H9 (cell line): ENCODE measurements at regions not wholly inside any gene's neighbourhood (a gene's known extent, or its start where the extent isn't known, plus 50 kb on each side); places are given as distances from the start of the nearest gene placed in this dataset.

Source experiments
- DNase-seq: peaks from one replicate; pipeline ENCODE4 v3.0.0-alpha.2; 2017
- H2AFZ ChIP-seq: one replicate; pipeline ENCODE4 v1.6.1; 2013; ENCODE audit warnings: mild to moderate bottlenecking, low read length, control low read depth, moderate library complexity
- H2AK5ac ChIP-seq: 2 replicates; pipeline ENCODE4 v1.6.1; 2013; ENCODE audit warnings: low read length, control low read depth, mixed read lengths; ENCODE audit not compliant: insufficient read length
- H2BK120ac ChIP-seq: one replicate; pipeline ENCODE4 v1.6.1; 2013; ENCODE audit warnings: low read depth, mild to moderate bottlenecking, low read length, control low read depth, inconsistent platforms; ENCODE audit not compliant: poor library complexity, severe bottlenecking
- H2BK12ac ChIP-seq: 2 replicates; pipeline ENCODE4 v1.6.1; 2013; ENCODE audit warnings: low read length, control low read depth, mixed read lengths, low read depth; ENCODE audit not compliant: insufficient read length
- H2BK15ac ChIP-seq: 2 replicates; pipeline ENCODE4 v1.6.1; 2013; ENCODE audit warnings: low read depth, low read length, control low read depth
- H2BK20ac ChIP-seq: one replicate; pipeline ENCODE4 v1.6.1; 2013; ENCODE audit warnings: low read depth, mild to moderate bottlenecking, low read length, control low read depth, inconsistent platforms; ENCODE audit not compliant: poor library complexity, severe bottlenecking
- H2BK5ac ChIP-seq: 2 replicates; pipeline ENCODE4 v1.6.1; 2013; ENCODE audit warnings: low read length, control low read depth, mixed read lengths; ENCODE audit not compliant: insufficient read length
- H3K14ac ChIP-seq: 2 replicates; pipeline ENCODE4 v1.6.1; 2013; ENCODE audit warnings: low read length, control low read depth; ENCODE audit not compliant: insufficient read depth
- H3K18ac ChIP-seq: 2 replicates; pipeline ENCODE4 v1.6.1; 2013; ENCODE audit warnings: low read depth, mild to moderate bottlenecking, mixed read lengths, low read length, control low read depth; ENCODE audit not compliant: insufficient read length
- H3K23ac ChIP-seq: 2 replicates; pipeline ENCODE4 v1.6.1; 2013; ENCODE audit warnings: low read length, control low read depth, mixed read lengths, low read depth; ENCODE audit not compliant: insufficient read length
- H3K23me2 ChIP-seq: 2 replicates; pipeline ENCODE4 v1.6.1; 2013; ENCODE audit warnings: low read depth, mild to moderate bottlenecking, mixed read lengths, low read length, control low read depth; ENCODE audit not compliant: insufficient read length, poor library complexity, severe bottlenecking
- H3K27ac ChIP-seq: 2 replicates; pipeline ENCODE4 v1.5.1; 2013; ENCODE audit warnings: low read length, control low read depth, mixed read lengths, low read depth; ENCODE audit not compliant: insufficient read length
- H3K27me3 ChIP-seq: 2 replicates; pipeline ENCODE4 v1.6.1; 2013; ENCODE audit warnings: low read length, control low read depth, inconsistent platforms; ENCODE audit not compliant: insufficient read depth
- H3K4ac ChIP-seq: 2 replicates; pipeline ENCODE4 v1.6.1; 2013; ENCODE audit warnings: low read depth, mild to moderate bottlenecking, control low read depth, inconsistent platforms, low read length, moderate library complexity
- H3K4me1 ChIP-seq: 2 replicates; pipeline ENCODE4 v1.6.1; 2013; ENCODE audit warnings: low read length, control low read depth, inconsistent platforms; ENCODE audit not compliant: insufficient read depth
- H3K4me2 ChIP-seq: 2 replicates; pipeline ENCODE4 v1.6.1; 2013; ENCODE audit warnings: low read length, control low read depth, mixed read lengths; ENCODE audit not compliant: insufficient read length, insufficient read depth
- H3K56ac ChIP-seq: 2 replicates; pipeline ENCODE4 v1.6.1; 2013; ENCODE audit warnings: low read depth, mild to moderate bottlenecking, mixed read lengths, low read length, control low read depth; ENCODE audit not compliant: insufficient read length
- H3K79me1 ChIP-seq: 2 replicates; pipeline ENCODE4 v1.6.1; 2013; ENCODE audit warnings: low read depth, mild to moderate bottlenecking, moderate library complexity, low read length, control low read depth, inconsistent platforms; ENCODE audit not compliant: insufficient read depth, poor library complexity, severe bottlenecking
- H3K79me2 ChIP-seq: 2 replicates; pipeline ENCODE4 v1.6.1; 2013; ENCODE audit warnings: low read length, control low read depth, inconsistent platforms; ENCODE audit not compliant: insufficient read depth
- H3K9ac ChIP-seq: 2 replicates; pipeline ENCODE4 v1.6.1; 2013; ENCODE audit warnings: low read length, control low read depth, mixed read lengths; ENCODE audit not compliant: insufficient read length; ENCODE audit errors: extremely low read depth
- H3K9me3 ChIP-seq: one replicate; pipeline ENCODE4 v1.6.1; 2013; ENCODE audit warnings: low read depth, low read length, inconsistent platforms; ENCODE audit not compliant: control insufficient read depth
- H3T11ph ChIP-seq: one replicate; pipeline ENCODE4 v1.6.1; 2013; ENCODE audit warnings: mild to moderate bottlenecking, low read length, control low read depth, inconsistent platforms
- H4K20me1 ChIP-seq: one replicate; pipeline ENCODE4 v1.6.1; 2013; ENCODE audit not compliant: control insufficient read depth, insufficient read length, insufficient read depth
- H4K5ac ChIP-seq: 2 replicates; pipeline ENCODE4 v1.6.1; 2013; ENCODE audit warnings: low read depth, mild to moderate bottlenecking, mixed read lengths, low read length, control low read depth; ENCODE audit not compliant: insufficient read length
- H4K8ac ChIP-seq: replicated peaks from 2 replicates; pipeline ENCODE4 v1.6.1; 2013; ENCODE audit warnings: low read length, control low read depth, mixed read lengths, low read depth; ENCODE audit not compliant: insufficient read length
- H4K91ac ChIP-seq: 2 replicates; pipeline ENCODE4 v1.6.1; 2013; ENCODE audit warnings: low read depth, mild to moderate bottlenecking, moderate library complexity, mixed read lengths, low read length, control low read depth; ENCODE audit not compliant: insufficient read length
- H3K27ac Mint-ChIP-seq, 3 experiments: 2 replicates in 2 of 3; 3 replicates in 1 of 3; pipeline ENCODE4 v1.8.0; 2020 to 2021; ENCODE audit warnings: mixed read lengths in 3 of 3, mild to moderate bottlenecking in 1 of 3, moderate library complexity in 1 of 3
- H3K27me3 Mint-ChIP-seq: 2 replicates; pipeline ENCODE4 v1.8.0; 2021; ENCODE audit warnings: low read depth, mild to moderate bottlenecking, moderate library complexity, mixed read lengths
- H3K36me3 Mint-ChIP-seq, 3 experiments: 2 replicates in 2 of 3; 3 replicates in 1 of 3; pipeline ENCODE4 v1.8.0; 2020 to 2021; ENCODE audit warnings: low read depth in 3 of 3, mixed read lengths in 3 of 3; ENCODE audit not compliant: insufficient read depth in 1 of 3
- H3K4me1 Mint-ChIP-seq, 2 experiments: 2 replicates each; pipeline ENCODE4 v1.8.0; 2020; ENCODE audit warnings: mixed read lengths in 2 of 2
- H3K4me3 Mint-ChIP-seq, 2 experiments: 2 replicates in 1 of 2; 3 replicates in 1 of 2; pipeline ENCODE4 v1.8.0; 2020 to 2021; ENCODE audit warnings: mild to moderate bottlenecking in 2 of 2, mixed read lengths in 2 of 2, moderate library complexity in 1 of 2
- H3K9me3 Mint-ChIP-seq, 2 experiments: 2 replicates in 1 of 2; 3 replicates in 1 of 2; pipeline ENCODE4 v1.8.0; 2020; ENCODE audit warnings: mild to moderate bottlenecking in 2 of 2, mixed read lengths in 2 of 2, moderate library complexity in 1 of 2
- WGBS: extraction: QIAGEN DNeasy Blood & Tissue Kit; methylation state at CpG from one replicate; pipeline ENCODE4 v1.1.7; 2013; ENCODE audit warnings: missing lambda C conversion rate, low lambda C conversion rate, mixed read lengths; ENCODE audit not compliant: insufficient read length; ENCODE audit errors: extremely low coverage; 5-methylcytosine and 5-hydroxymethylcytosine counted together
- TF ChIP-seq, protein P1 (sequence below): fragments of 200-600 bp; sonication (generic); conservative IDR thresholded peaks from 3 replicates; pipeline ENCODE4 v1.8.0; 2021; ENCODE audit warnings: antibody characterized with exemption, mild to moderate bottlenecking

DNA sequence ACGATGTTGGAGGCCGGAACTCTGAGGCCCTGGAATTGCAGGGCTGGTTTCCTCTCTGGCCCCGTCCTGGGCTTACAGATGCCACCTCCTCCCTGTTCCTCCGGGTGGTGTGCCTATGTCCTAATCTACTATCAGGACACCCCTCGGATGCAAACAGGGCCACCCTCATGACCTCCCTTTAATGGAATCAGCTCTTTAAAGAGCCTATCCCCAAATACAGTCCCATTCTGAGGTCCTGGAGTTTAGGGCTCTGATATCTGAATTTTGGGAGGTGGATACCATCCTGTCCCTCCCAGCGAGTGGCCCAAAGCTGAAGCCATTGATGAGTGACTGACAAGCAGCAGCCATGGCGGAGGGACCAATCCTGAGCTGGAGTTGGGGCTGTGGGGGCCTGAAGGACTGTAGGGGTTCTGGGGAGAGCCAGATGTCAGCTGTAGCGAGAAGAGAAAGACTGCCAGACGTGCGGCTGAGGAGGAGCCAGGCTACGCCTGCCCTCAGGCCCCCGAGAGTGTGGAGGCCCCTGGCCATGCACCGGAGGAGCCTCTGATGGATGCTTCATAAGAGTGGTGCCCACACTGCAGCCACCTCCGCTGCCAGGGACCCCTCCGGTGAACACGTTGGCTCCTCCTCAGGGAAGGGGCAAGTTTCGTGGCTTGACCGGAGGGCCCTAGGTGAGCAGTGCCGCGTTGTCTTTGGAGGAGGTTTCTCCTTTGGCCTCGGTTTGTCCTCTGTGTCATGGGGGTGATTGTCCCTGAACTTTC, 100.2 kb downstream of the KIF26A start:
- no peak overlapping the region for H2AFZ ChIP-seq
- no peak overlapping the region for H3K23ac ChIP-seq
- no peak overlapping the region for H2BK12ac ChIP-seq
- Mint-ChIP-seq H3K36me3 (peaks cover 14 to 28% (median 15%) of the 10 kb centered on the region in 3 experiments), H3K27me3 (peaks cover 12% of the 10 kb centered on the region), H3K9me3 (peaks cover 8 to 36% of the 10 kb centered on the region in 2 experiments), H3K4me3 (no peak overlapping the region), H3K4me1 (peaks cover 15 to 16% of the 10 kb centered on the region in 2 experiments), H3K27ac (peak overlapping the region in 2 of 3 experiments; percentile 53 to 55; a peak in 3 of 7 replicates)
- no peak overlapping the region for H4K8ac ChIP-seq
- no peak overlapping the region for H2BK15ac ChIP-seq
- H2BK20ac ChIP-seq = no peak overlapping the region
- no peak overlapping the region for H4K91ac ChIP-seq
- no peak overlapping the region for H3K9ac ChIP-seq
- peak; percentile 20 for DNase-seq
- H2AK5ac ChIP-seq = no peak overlapping the region
- no peak overlapping the region for H2BK120ac ChIP-seq
- H3K4me1 ChIP-seq = no peaks in the 10 kb centered on the region
- no peaks in the 10 kb centered on the region for H3K27me3 ChIP-seq
- H3K56ac ChIP-seq = no peak overlapping the region
- H4K5ac ChIP-seq = no peak overlapping the region
- H3K23me2 ChIP-seq = no peaks in the 10 kb centered on the region
- H3K79me1 ChIP-seq = no peaks in the 10 kb centered on the region
- peaks cover 5% of the 10 kb centered on the region for H3K9me3 ChIP-seq
- TF ChIP-seq, protein P1, sequence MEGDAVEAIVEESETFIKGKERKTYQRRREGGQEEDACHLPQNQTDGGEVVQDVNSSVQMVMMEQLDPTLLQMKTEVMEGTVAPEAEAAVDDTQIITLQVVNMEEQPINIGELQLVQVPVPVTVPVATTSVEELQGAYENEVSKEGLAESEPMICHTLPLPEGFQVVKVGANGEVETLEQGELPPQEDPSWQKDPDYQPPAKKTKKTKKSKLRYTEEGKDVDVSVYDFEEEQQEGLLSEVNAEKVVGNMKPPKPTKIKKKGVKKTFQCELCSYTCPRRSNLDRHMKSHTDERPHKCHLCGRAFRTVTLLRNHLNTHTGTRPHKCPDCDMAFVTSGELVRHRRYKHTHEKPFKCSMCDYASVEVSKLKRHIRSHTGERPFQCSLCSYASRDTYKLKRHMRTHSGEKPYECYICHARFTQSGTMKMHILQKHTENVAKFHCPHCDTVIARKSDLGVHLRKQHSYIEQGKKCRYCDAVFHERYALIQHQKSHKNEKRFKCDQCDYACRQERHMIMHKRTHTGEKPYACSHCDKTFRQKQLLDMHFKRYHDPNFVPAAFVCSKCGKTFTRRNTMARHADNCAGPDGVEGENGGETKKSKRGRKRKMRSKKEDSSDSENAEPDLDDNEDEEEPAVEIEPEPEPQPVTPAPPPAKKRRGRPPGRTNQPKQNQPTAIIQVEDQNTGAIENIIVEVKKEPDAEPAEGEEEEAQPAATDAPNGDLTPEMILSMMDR = no peak
- H2BK5ac ChIP-seq = no peak overlapping the region
- no peak overlapping the region for H3K18ac ChIP-seq
- 0 out of 2 replicates have a peak overlapping the region, but pooled peaks have one; percentile 46 for H3K14ac ChIP-seq
- H3K4ac ChIP-seq = no peak overlapping the region
- no peaks in the 10 kb centered on the region for H4K20me1 ChIP-seq
- WGBS = no CpG with 5 or more reads among the region's 21 CpGs
- no peak overlapping the region for H3K27ac ChIP-seq
- H3K79me2 ChIP-seq = no peaks in the 10 kb centered on the region
- no peak overlapping the region for H3T11ph ChIP-seq
- no peak overlapping the region for H3K4me2 ChIP-seq
